Endodermal cell (in vitro differentiated cells): ENCODE measurements at regions not wholly inside any gene's neighbourhood (a gene's known extent, or its start where the extent isn't known, plus 50 kb on each side); places are given as distances from the start of the nearest gene placed in this dataset.

ENCODE experiments used
- DNase-seq: peaks from one replicate; pipeline ENCODE4 v3.0.0-alpha.2; 2017
- H3K27ac ChIP-seq: 2 replicates; pipeline ENCODE4 v1.5.1; 2013; ENCODE audit warnings: mild to moderate bottlenecking, low read depth, low read length, moderate library complexity
- H3K27me3 ChIP-seq: 2 replicates; pipeline ENCODE4 v1.6.1; 2013; ENCODE audit warnings: mild to moderate bottlenecking, low read length, moderate library complexity; ENCODE audit not compliant: insufficient read depth, control insufficient read depth, poor library complexity, severe bottlenecking
- H3K36me3 ChIP-seq: 2 replicates; pipeline ENCODE4 v1.7.0; 2013; ENCODE audit warnings: mild to moderate bottlenecking, low read length, moderate library complexity; ENCODE audit not compliant: control insufficient read depth, insufficient read depth
- H3K4me1 ChIP-seq: one replicate; pipeline ENCODE4 v1.7.0; 2013; ENCODE audit warnings: low read length; ENCODE audit not compliant: control insufficient read depth, insufficient read depth
- H3K4me3 ChIP-seq: 2 replicates; pipeline ENCODE4 v1.5.1; 2013; ENCODE audit warnings: mild to moderate bottlenecking, low read length, moderate library complexity
- H3K9ac ChIP-seq: 2 replicates; pipeline ENCODE4 v1.6.1; 2013; ENCODE audit warnings: mild to moderate bottlenecking, low read length, moderate library complexity; ENCODE audit not compliant: poor library complexity, severe bottlenecking; ENCODE audit errors: extremely low read depth
- H3K9me3 ChIP-seq: 2 replicates; pipeline ENCODE4 v1.6.1; 2013; ENCODE audit warnings: mild to moderate bottlenecking, low read length, moderate library complexity; ENCODE audit not compliant: control insufficient read depth
- H3K27ac Mint-ChIP-seq: 2 replicates; pipeline ENCODE4 v1.8.0; 2020; ENCODE audit warnings: mixed read lengths
- H3K27me3 Mint-ChIP-seq: 2 replicates; pipeline ENCODE4 v1.8.0; 2021; ENCODE audit warnings: mild to moderate bottlenecking, mixed read lengths; ENCODE audit not compliant: insufficient read depth
- H3K36me3 Mint-ChIP-seq: 2 replicates; pipeline ENCODE4 v1.8.0; 2020; ENCODE audit warnings: low read depth, mixed read lengths
- H3K4me1 Mint-ChIP-seq: 2 replicates; pipeline ENCODE4 v1.8.0; 2020; ENCODE audit warnings: mixed read lengths
- H3K4me3 Mint-ChIP-seq: 2 replicates; pipeline ENCODE4 v1.8.0; 2020; ENCODE audit warnings: mild to moderate bottlenecking, moderate library complexity, mixed read lengths
- H3K9me3 Mint-ChIP-seq: 2 replicates; pipeline ENCODE4 v1.8.0; 2020; ENCODE audit warnings: mild to moderate bottlenecking, mixed read lengths
- WGBS, 2 experiments: methylation state at CpG; one replicate each; pipeline versions ENCODE4 v1.1.5 to v1.1.7; 2013; ENCODE audit warnings: missing lambda C conversion rate in 2 of 2, mixed read lengths in 1 of 2; ENCODE audit not compliant: insufficient coverage in 1 of 2, insufficient read length in 1 of 2; 5-methylcytosine and 5-hydroxymethylcytosine counted together
- TF ChIP-seq, protein P1 (sequence below): fragments of 200-600 bp; sonication (generic); conservative IDR thresholded peaks from 2 replicates; pipeline ENCODE4 v1.5.0; 2021; ENCODE audit warnings: antibody characterized with exemption, mild to moderate bottlenecking

- no peaks in the 10 kb centered on the region for H3K27me3 ChIP-seq
- H3K27me3 Mint-ChIP-seq: no peaks in the 10 kb centered on the region
- no peaks in the 10 kb centered on the region for H3K9me3 ChIP-seq
- WGBS, 2 experiments: 93 to 98% methylated on average over 8 to 9 of the region's 9 CpGs
- H3K27ac ChIP-seq: no peak overlapping the region
- H3K4me1 ChIP-seq: no peaks in the 10 kb centered on the region
- no peak overlapping the region for H3K4me3 Mint-ChIP-seq
- H3K9me3 Mint-ChIP-seq: no peaks in the 10 kb centered on the region
- H3K36me3 Mint-ChIP-seq: no peaks in the 10 kb centered on the region
- no peak overlapping the region for H3K4me3 ChIP-seq
- peaks cover 13% of the 10 kb centered on the region for H3K4me1 Mint-ChIP-seq
- no peak overlapping the region for H3K9ac ChIP-seq
- DNase-seq: no peak
- no peak overlapping the region for H3K27ac Mint-ChIP-seq
- no peaks in the 10 kb centered on the region for H3K36me3 ChIP-seq
- TF ChIP-seq, protein P1, sequence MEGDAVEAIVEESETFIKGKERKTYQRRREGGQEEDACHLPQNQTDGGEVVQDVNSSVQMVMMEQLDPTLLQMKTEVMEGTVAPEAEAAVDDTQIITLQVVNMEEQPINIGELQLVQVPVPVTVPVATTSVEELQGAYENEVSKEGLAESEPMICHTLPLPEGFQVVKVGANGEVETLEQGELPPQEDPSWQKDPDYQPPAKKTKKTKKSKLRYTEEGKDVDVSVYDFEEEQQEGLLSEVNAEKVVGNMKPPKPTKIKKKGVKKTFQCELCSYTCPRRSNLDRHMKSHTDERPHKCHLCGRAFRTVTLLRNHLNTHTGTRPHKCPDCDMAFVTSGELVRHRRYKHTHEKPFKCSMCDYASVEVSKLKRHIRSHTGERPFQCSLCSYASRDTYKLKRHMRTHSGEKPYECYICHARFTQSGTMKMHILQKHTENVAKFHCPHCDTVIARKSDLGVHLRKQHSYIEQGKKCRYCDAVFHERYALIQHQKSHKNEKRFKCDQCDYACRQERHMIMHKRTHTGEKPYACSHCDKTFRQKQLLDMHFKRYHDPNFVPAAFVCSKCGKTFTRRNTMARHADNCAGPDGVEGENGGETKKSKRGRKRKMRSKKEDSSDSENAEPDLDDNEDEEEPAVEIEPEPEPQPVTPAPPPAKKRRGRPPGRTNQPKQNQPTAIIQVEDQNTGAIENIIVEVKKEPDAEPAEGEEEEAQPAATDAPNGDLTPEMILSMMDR: no peak
Observed at GRCh38 chr7:28239823-28240204, 59.2 kb upstream of the JAZF1 start.

DNA sequence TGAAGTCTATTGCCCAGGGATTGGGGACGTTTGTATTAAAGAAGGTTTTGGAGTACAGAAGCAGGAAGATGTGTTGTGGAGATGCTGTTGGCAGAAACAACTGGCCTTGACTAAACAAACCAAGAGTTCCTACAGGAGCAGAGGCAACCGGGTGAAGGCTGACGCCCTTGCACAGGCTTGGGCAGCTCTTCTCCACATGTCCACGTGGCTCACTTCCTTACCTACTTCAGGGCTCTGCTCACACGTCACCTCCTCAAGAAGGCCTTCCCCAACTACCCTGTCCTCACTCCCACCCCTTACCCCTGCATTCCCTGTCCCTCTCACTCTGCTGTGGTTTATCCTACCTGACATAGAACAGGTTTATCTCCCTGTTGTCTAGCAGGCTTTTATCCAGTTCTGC is 59.9 kb upstream of the JAZF1 start:
- Mint-ChIP-seq H3K27me3 (no peaks in the 10 kb centered on the region), H3K4me3 (no peak overlapping the region), H3K36me3 (no peaks in the 10 kb centered on the region), H3K4me1 (peaks cover 13% of the 10 kb centered on the region), H3K27ac (no peak overlapping the region), H3K9me3 (no peaks in the 10 kb centered on the region)
- Histone ChIP-seq H3K27me3 (no peaks in the 10 kb centered on the region), H3K4me3 (no peak overlapping the region), H3K9ac (no peak overlapping the region), H3K4me1 (no peaks in the 10 kb centered on the region), H3K9me3 (no peaks in the 10 kb centered on the region), H3K27ac (no peak overlapping the region), H3K36me3 (no peaks in the 10 kb centered on the region)
- 89 to 95% methylated on average over 3 to 5 of the region's 5 CpGs for WGBS, 2 experiments
- no peak for DNase-seq
- TF ChIP-seq, protein P1: no peak

DNA sequence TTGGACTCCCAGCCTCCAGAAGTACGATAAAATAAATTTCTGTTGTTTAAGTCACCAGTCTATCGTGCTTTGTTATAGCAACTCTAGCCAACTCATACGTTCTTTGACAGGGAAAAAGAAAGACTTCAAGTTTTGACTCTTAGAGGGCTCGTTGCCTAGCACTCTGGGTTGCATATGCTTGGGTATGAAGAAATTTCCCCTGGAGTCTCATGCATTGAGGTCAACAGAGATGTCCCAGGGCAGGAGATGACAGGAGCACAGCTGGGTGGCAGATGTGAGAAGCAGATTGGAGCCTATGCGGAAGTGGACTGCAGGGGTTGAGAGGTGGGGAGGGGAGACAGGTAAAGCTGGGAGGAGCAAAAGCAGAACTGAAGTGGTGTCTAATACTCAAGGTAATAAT is 63.3 kb upstream of the JAZF1 start:
- no peak overlapping the region for H3K27ac Mint-ChIP-seq
- no peaks in the 10 kb centered on the region for H3K4me1 ChIP-seq
- H3K36me3 Mint-ChIP-seq: no peaks in the 10 kb centered on the region
- H3K4me1 Mint-ChIP-seq: peaks cover 15% of the 10 kb centered on the region
- H3K27me3 ChIP-seq: no peaks in the 10 kb centered on the region
- no peak for DNase-seq
- H3K9me3 ChIP-seq: peaks cover 10% of the 10 kb centered on the region
- WGBS, 2 experiments: 92 to 100% methylated on average over 5 of the region's 5 CpGs
- no peak overlapping the region for H3K4me3 Mint-ChIP-seq
- TF ChIP-seq, protein P1: no peak
- peaks cover 3% of the 10 kb centered on the region for H3K9me3 Mint-ChIP-seq
- no peak overlapping the region for H3K27ac ChIP-seq
- no peak overlapping the region for H3K4me3 ChIP-seq
- H3K27me3 Mint-ChIP-seq: no peaks in the 10 kb centered on the region
- no peak overlapping the region for H3K9ac ChIP-seq
- no peaks in the 10 kb centered on the region for H3K36me3 ChIP-seq
